OCI-LY3 (cell line): ENCODE measurements at regions not wholly inside any gene's neighbourhood (a gene's known extent, or its start where the extent isn't known, plus 50 kb on each side); places are given as distances from the start of the nearest gene placed in this dataset.

ENCODE experiments used
- EZH2phosphoT487 ChIP-seq: fragments of 200-600 bp; shearing (Covaris generic); IDR thresholded peaks from 2 replicates; pipeline ENCODE4 v1.6.1; 2018; ENCODE audit warnings: antibody characterized with exemption, mixed run types, low read depth
- TF ChIP-seq, protein P1 (sequence below): fragments of 200-600, 300-600 bp; sonication (generic); IDR thresholded peaks from 2 replicates; pipeline ENCODE4 v1.5.1; 2014; ENCODE audit warnings: antibody characterized with exemption, low read length, low read depth

GRCh38 chr7:45515346-45515745 lies 58.8 kb upstream of the ADCY1 start:
- TF ChIP-seq, protein P1, sequence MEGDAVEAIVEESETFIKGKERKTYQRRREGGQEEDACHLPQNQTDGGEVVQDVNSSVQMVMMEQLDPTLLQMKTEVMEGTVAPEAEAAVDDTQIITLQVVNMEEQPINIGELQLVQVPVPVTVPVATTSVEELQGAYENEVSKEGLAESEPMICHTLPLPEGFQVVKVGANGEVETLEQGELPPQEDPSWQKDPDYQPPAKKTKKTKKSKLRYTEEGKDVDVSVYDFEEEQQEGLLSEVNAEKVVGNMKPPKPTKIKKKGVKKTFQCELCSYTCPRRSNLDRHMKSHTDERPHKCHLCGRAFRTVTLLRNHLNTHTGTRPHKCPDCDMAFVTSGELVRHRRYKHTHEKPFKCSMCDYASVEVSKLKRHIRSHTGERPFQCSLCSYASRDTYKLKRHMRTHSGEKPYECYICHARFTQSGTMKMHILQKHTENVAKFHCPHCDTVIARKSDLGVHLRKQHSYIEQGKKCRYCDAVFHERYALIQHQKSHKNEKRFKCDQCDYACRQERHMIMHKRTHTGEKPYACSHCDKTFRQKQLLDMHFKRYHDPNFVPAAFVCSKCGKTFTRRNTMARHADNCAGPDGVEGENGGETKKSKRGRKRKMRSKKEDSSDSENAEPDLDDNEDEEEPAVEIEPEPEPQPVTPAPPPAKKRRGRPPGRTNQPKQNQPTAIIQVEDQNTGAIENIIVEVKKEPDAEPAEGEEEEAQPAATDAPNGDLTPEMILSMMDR = no peak
- no peak for TF ChIP-seq EZH2phosphoT487
